Activated CD8-positive, alpha-beta T cell treated with anti-CD3 and anti-CD28 coated beads for 36 hours (primary cell): ENCODE measurements at regions not wholly inside any gene's neighbourhood (a gene's known extent, or its start where the extent isn't known, plus 50 kb on each side); places are given as distances from the start of the nearest gene placed in this dataset.
"Not testable (repeated sequence)": the region's sequence is repeated elsewhere in the genome, so short reads cannot be mapped to it uniquely, and the experiment has no call there.

Source experiments
- ATAC-seq: fragments of 200-7000 bp; cut with Tn5 transposase; one replicate; pipeline ENCODE4 v1.10.0; 2021; ENCODE audit warnings: mild to moderate bottlenecking, moderate library complexity
- CTCF ChIA-PET: fragments of 350-600 bp; sonication (Branson Sonifier 250); formaldehyde crosslinking; loops from one replicate; lab custom pipeline; 2021; ENCODE audit warnings: antibody characterized with exemption; lab: Charles Lee
- POLR2A ChIA-PET: fragments of 350-600 bp; sonication (Branson Sonifier 250); formaldehyde crosslinking; loops from one replicate; lab custom pipeline; 2021; ENCODE audit warnings: antibody characterized with exemption; lab: Charles Lee
- DNase-seq: peaks from one replicate; pipeline ENCODE4 v3.0.0-alpha.2; 2020
- H3K27ac Mint-ChIP-seq: one replicate; pipeline ENCODE4 v1.8.0; 2021; ENCODE audit warnings: mild to moderate bottlenecking, mixed read lengths
- H3K27me3 Mint-ChIP-seq: one replicate; pipeline ENCODE4 v1.8.0; 2021; ENCODE audit warnings: mixed read lengths
- H3K36me3 Mint-ChIP-seq: one replicate; pipeline ENCODE4 v1.8.0; 2021; ENCODE audit warnings: low read depth, mixed read lengths
- H3K4me1 Mint-ChIP-seq: one replicate; pipeline ENCODE4 v1.8.0; 2021; ENCODE audit warnings: low read depth, mixed read lengths
- H3K4me3 Mint-ChIP-seq: one replicate; pipeline ENCODE4 v1.8.0; 2021; ENCODE audit warnings: mild to moderate bottlenecking, moderate library complexity, mixed read lengths
- H3K9me3 Mint-ChIP-seq: one replicate; pipeline ENCODE4 v1.8.0; 2021; ENCODE audit warnings: mixed read lengths
- intact Hi-C: fragments of 100-400 bp; cut with micrococcal nuclease; formaldehyde crosslinking; loops from one replicate; pipeline ENCODE4 v1.10.0; 2022
- TF ChIP-seq, protein P1 (sequence below): fragments of 200-600 bp; IDR thresholded peaks from one replicate; pipeline ENCODE4 v1.8.0; 2022; ENCODE audit warnings: antibody characterized with exemption, mild to moderate bottlenecking

DNA sequence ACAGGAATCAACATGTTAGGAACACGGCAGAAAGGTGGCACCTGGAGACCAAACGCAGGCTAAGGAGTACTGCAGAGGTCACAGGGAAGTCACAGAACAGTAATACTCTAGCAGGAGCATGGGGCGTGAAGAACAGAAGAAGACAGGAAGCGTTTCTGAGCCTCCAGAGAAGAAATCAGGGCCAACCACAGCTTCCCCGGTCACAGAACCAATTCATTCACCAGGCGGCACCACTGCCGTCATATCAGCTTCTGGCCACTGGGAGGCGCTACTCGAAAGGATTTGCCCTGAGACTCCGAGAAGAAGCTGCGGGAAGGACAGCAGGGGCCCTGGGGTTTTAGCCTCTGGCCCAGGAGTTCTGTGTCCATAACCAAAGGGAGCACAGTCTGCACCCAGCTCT, 78.0 kb upstream of the DRD5 start:
- Mint-ChIP-seq H3K4me3 (no peak overlapping the region), H3K4me1 (peaks cover 10% of the 10 kb centered on the region), H3K27me3 (no peaks in the 10 kb centered on the region), H3K9me3 (no peaks in the 10 kb centered on the region), H3K36me3 (no peaks in the 10 kb centered on the region), H3K27ac (no peak overlapping the region)
- POLR2A ChIA-PET, result no interaction called here
- CTCF ChIA-PET, result interaction anchor here (0.6 to 5.2 kb wide), 17 partner anchors 8 to 752 kb away, joined by 3 to 65 read pairs (median 3); no protein-coding TSS in a partner anchor
- intact Hi-C loops, result loop anchor here (5.0 kb wide), 1 partner anchor 309 kb away; no protein-coding TSS in a partner anchor
- TF ChIP-seq, protein P1, sequence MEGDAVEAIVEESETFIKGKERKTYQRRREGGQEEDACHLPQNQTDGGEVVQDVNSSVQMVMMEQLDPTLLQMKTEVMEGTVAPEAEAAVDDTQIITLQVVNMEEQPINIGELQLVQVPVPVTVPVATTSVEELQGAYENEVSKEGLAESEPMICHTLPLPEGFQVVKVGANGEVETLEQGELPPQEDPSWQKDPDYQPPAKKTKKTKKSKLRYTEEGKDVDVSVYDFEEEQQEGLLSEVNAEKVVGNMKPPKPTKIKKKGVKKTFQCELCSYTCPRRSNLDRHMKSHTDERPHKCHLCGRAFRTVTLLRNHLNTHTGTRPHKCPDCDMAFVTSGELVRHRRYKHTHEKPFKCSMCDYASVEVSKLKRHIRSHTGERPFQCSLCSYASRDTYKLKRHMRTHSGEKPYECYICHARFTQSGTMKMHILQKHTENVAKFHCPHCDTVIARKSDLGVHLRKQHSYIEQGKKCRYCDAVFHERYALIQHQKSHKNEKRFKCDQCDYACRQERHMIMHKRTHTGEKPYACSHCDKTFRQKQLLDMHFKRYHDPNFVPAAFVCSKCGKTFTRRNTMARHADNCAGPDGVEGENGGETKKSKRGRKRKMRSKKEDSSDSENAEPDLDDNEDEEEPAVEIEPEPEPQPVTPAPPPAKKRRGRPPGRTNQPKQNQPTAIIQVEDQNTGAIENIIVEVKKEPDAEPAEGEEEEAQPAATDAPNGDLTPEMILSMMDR, result peak; percentile 80
- peak; percentile 86 for DNase-seq
- ATAC-seq, result peak; percentile 70

GRCh38 chr4:9704126-9704525, 77.3 kb upstream of the DRD5 start:
- H3K27ac Mint-ChIP-seq, H3K27me3 Mint-ChIP-seq, H3K36me3 Mint-ChIP-seq, H3K4me1 Mint-ChIP-seq, H3K9me3 Mint-ChIP-seq, ATAC-seq, DNase-seq, H3K4me3 Mint-ChIP-seq, POLR2A ChIA-PET: not testable (repeated sequence)
- CTCF ChIA-PET, result interaction anchor here (0.7 to 5.2 kb wide), 15 partner anchors 9 to 751 kb away, joined by 3 to 65 read pairs (median 3); no protein-coding TSS in a partner anchor
- intact Hi-C loops, result loop anchor here (5.0 kb wide), 1 partner anchor 308 kb away; no protein-coding TSS in a partner anchor

DNA sequence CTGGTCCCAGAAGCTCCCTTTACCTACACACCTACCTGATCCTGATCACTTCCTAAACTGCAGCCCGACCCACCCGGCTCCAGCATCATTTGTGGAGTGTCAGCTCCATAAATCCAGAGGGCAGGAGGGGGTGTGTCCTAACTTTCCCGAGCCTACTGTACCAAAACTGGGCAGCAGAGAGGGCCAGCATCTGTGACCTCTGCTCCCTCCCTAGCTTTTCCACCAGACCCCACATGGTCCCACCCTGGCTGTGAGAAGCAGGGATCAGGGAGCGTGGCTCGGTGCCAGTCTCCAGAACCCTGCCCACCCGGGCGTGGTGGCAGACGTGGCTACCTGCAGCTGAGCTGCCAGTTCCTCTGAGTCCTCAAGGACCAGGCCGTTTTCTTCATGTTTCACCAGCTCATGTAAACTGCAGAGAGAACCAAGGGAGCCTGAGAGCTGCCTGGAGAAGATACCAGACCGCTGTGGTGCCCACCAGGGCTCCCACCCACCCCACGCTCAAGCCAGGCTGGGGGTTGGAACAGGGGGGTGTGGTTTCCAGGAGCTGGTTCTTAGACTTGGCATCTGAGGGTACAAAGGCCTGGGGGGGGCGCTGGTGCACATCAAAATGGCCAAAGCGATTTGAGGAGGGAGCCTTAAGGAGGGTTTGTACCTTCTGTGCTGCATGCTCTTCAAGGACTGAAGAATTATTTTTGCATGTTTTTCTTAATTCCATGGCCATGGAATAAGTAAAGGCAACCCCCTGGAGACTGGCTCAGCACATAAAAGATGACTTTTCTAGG, 76.7 kb upstream of the DRD5 start:
- ChIA-PET POLR2A (interaction anchor here (0.6 to 0.7 kb wide), 2 partner anchors 322 to 1137 kb away, joined by 3 to 4 read pairs; no protein-coding TSS in a partner anchor), CTCF (interaction anchor here (0.6 to 5.2 kb wide), 6 partner anchors 9 to 315 kb away, joined by 3 to 65 read pairs (median 3); no protein-coding TSS in a partner anchor)
- H3K27ac Mint-ChIP-seq, result no peak overlapping the region
- peaks cover 10% of the 10 kb centered on the region for H3K4me1 Mint-ChIP-seq
- TF ChIP-seq, protein P1, result no peak
- intact Hi-C loops, result loop anchor here (5.0 kb wide), 1 partner anchor 308 kb away; no protein-coding TSS in a partner anchor
- no peaks in the 10 kb centered on the region for H3K9me3 Mint-ChIP-seq
- DNase-seq, result no peak
- no peaks in the 10 kb centered on the region for H3K36me3 Mint-ChIP-seq
- no peak overlapping the region for H3K4me3 Mint-ChIP-seq
- ATAC-seq, result no peak
- no peaks in the 10 kb centered on the region for H3K27me3 Mint-ChIP-seq

- H3K27me3 Mint-ChIP-seq, intact Hi-C loops, H3K9me3 Mint-ChIP-seq, POLR2A ChIA-PET, ATAC-seq, CTCF ChIA-PET, H3K36me3 Mint-ChIP-seq, DNase-seq, H3K27ac Mint-ChIP-seq, H3K4me3 Mint-ChIP-seq, H3K4me1 Mint-ChIP-seq: not testable (repeated sequence)
Observed at GRCh38 chr4:9707281-9707680, 74.2 kb upstream of the DRD5 start.

DNA sequence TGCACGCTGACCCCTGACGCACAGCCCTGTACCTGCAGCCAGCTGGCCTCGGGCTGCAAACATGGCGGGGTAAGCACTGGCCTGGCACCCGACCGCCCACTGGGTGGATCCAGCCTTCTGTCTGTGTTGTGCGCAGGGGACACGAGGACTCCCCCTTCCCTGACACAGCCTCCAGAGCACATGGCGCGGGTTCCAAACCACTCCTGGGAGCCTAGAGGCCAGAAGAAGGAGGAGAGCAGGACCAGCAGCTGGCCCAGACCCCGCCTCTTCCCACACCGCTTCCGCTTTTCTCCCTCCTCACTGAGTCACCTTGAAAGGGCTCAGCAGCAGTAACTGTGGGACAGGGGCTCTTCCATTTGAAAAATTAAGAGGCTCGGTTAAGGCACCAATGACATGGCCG, 73.5 kb upstream of the DRD5 start:
- intact Hi-C loops, H3K27me3 Mint-ChIP-seq, CTCF ChIA-PET, H3K36me3 Mint-ChIP-seq, H3K4me3 Mint-ChIP-seq, H3K27ac Mint-ChIP-seq, DNase-seq, H3K9me3 Mint-ChIP-seq, ATAC-seq, POLR2A ChIA-PET, H3K4me1 Mint-ChIP-seq: not testable (repeated sequence)

DNA sequence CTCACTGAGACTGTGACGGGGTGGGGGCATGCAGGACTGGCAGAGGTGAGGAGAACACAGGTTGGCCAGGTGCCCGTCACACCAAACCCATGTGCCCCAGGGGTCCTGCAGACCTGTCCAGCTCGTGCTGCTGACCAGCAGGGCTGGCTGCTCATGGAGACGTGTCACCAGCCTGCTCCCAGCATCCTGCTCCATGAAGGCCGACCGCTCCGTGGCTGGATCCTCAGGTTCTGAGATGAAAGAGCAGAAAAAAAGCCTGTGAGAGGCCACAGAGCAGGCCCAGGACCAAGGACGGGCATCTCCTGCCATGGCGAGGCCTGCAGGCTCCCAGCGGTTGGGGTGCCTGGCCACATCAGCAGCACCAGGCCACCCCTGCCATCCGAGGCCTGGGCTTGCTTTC, 71.7 kb upstream of the DRD5 start:
- intact Hi-C loops, result no loop called here
- POLR2A ChIA-PET, result no interaction called here
- Mint-ChIP-seq H3K4me3 (no peak overlapping the region), H3K27ac (no peak overlapping the region), H3K4me1 (no peaks in the 10 kb centered on the region), H3K36me3 (no peaks in the 10 kb centered on the region), H3K27me3 (no peaks in the 10 kb centered on the region), H3K9me3 (no peaks in the 10 kb centered on the region)
- TF ChIP-seq, protein P1, result no peak
- ATAC-seq (no peak), DNase-seq (no peak)
- CTCF ChIA-PET, result no interaction called here

DNA sequence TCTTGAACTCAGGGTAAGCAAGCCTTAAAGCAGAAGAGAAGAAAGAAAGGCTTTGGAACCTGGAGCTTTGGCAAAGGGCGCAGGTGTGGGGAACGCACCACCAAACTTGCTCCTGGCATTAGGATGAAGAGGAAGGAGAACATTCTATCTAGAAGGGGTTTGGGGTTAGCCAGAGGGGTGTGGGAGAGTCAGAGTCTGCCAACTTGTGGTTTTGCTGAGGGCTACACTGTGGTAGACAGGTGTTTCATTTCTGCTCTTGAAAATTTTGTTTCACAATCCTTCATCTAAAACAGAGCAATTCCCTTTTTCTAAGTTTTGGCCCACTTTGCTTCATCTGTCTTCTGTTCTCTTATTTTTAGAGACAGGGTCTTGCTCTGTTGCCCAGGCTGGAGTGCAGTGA, 66.2 kb upstream of the DRD5 start:
- POLR2A ChIA-PET, H3K4me1 Mint-ChIP-seq, H3K4me3 Mint-ChIP-seq, H3K36me3 Mint-ChIP-seq, H3K27ac Mint-ChIP-seq, ATAC-seq, H3K27me3 Mint-ChIP-seq, H3K9me3 Mint-ChIP-seq, intact Hi-C loops, DNase-seq: not testable (repeated sequence)
- CTCF ChIA-PET, result interaction anchor here (2.9 kb wide), 1 partner anchor 12 kb away, joined by 9 read pairs; no protein-coding TSS in a partner anchor
